ENCODE measurements at regions not wholly inside any gene's neighbourhood (a gene's known extent, or its start where the extent isn't known, plus 50 kb on each side); places are given as distances from the start of the nearest gene placed in this dataset.
"Not testable (repeated sequence)": the region's sequence is repeated elsewhere in the genome, so short reads cannot be mapped to it uniquely, and the experiment has no call there.

DNA sequence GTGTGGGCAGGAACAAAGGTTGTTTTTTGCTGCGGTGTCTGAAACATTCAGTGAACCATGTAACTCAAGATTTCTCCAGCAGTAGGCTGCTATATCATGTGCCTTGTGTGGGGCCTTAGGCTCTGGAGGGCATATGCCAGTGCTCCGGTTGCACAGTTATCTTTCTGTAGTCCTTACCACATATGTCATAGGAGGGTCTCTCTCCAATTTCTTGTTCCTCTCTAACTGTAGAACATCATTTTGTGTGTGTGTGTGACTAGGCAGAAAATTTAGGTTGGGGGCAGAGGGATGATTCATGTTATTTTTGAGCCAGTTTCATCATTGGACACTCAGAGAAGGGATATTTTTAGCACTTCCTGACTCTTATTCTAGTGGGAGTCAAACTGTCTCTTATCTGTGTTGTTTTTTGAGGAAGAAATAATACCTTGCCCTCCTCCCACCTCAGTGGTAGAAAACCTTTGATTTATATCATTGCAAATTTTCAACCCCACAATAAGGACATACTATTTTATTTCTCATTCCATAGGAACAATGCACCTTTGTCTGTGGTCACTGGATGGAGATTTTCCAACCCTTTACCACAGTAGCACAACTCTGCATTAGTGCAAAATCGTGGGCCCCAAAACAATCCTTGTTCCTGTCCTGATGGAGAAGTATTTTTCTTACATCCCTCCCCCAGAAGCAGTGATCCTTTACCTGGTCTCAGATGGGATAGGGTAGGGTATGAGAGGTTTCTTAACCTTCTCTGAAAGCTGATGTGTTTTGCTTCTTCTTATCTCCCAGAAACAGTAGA is 113.9 kb downstream of the CCDC74A start:
- Histone ChIP-seq H3K36me3 (ENCODE audit: control insufficient read depth, insufficient read depth, low read length) (no peaks in the 10 kb centered on the region), H3K27me3 (ENCODE audit: control insufficient read depth, insufficient read depth, low read length) (no peaks in the 10 kb centered on the region), H3K9me3 (ENCODE audit: control insufficient read depth, insufficient read depth, low read length) (no peaks in the 10 kb centered on the region), H3K4me1 (ENCODE audit: control insufficient read depth, insufficient read depth, low read length) (no peaks in the 10 kb centered on the region), H3K9ac (ENCODE audit: low read depth, low read length) (no peak overlapping the region), H3K27ac (ENCODE audit: low read depth, low read length) (no peak overlapping the region), H3K4me3 (ENCODE audit: low read depth, low read length) (no peak overlapping the region)

- H3K9me3 ChIP-seq (ENCODE audit: control insufficient read depth, insufficient read depth, low read length); H3K27me3 ChIP-seq (ENCODE audit: control insufficient read depth, insufficient read depth, low read length); H3K4me1 ChIP-seq (ENCODE audit: control insufficient read depth, insufficient read depth, low read length); H3K27ac ChIP-seq (ENCODE audit: low read depth, low read length); H3K36me3 ChIP-seq (ENCODE audit: control insufficient read depth, insufficient read depth, low read length); H3K9ac ChIP-seq (ENCODE audit: low read depth, low read length); H3K4me3 ChIP-seq (ENCODE audit: low read depth, low read length): not testable (repeated sequence)
Observed at GRCh38 chr2:131643180-131643579, 115.5 kb downstream of the CCDC74A start.

- H3K4me3 ChIP-seq (ENCODE audit: low read depth, low read length): no peak overlapping the region
- H3K27ac ChIP-seq (ENCODE audit: low read depth, low read length): no peak overlapping the region
- H3K27me3 ChIP-seq (ENCODE audit: control insufficient read depth, insufficient read depth, low read length): no peaks in the 10 kb centered on the region
- no peaks in the 10 kb centered on the region for H3K36me3 ChIP-seq (ENCODE audit: control insufficient read depth, insufficient read depth, low read length)
- H3K9ac ChIP-seq (ENCODE audit: low read depth, low read length): no peak overlapping the region
- H3K9me3 ChIP-seq (ENCODE audit: control insufficient read depth, insufficient read depth, low read length): no peaks in the 10 kb centered on the region
- H3K4me1 ChIP-seq (ENCODE audit: control insufficient read depth, insufficient read depth, low read length): no peaks in the 10 kb centered on the region
Observed at GRCh38 chr2:131645177-131645765, 117.6 kb downstream of the CCDC74A start.

- not testable (repeated sequence) for H3K4me3 ChIP-seq (ENCODE audit: low read depth, low read length); H3K9me3 ChIP-seq (ENCODE audit: control insufficient read depth, insufficient read depth, low read length); H3K4me1 ChIP-seq (ENCODE audit: control insufficient read depth, insufficient read depth, low read length); H3K9ac ChIP-seq (ENCODE audit: low read depth, low read length); H3K27me3 ChIP-seq (ENCODE audit: control insufficient read depth, insufficient read depth, low read length); H3K27ac ChIP-seq (ENCODE audit: low read depth, low read length); H3K36me3 ChIP-seq (ENCODE audit: control insufficient read depth, insufficient read depth, low read length)
Observed at GRCh38 chr2:131646220-131646619, 118.5 kb downstream of the CCDC74A start.

DNA sequence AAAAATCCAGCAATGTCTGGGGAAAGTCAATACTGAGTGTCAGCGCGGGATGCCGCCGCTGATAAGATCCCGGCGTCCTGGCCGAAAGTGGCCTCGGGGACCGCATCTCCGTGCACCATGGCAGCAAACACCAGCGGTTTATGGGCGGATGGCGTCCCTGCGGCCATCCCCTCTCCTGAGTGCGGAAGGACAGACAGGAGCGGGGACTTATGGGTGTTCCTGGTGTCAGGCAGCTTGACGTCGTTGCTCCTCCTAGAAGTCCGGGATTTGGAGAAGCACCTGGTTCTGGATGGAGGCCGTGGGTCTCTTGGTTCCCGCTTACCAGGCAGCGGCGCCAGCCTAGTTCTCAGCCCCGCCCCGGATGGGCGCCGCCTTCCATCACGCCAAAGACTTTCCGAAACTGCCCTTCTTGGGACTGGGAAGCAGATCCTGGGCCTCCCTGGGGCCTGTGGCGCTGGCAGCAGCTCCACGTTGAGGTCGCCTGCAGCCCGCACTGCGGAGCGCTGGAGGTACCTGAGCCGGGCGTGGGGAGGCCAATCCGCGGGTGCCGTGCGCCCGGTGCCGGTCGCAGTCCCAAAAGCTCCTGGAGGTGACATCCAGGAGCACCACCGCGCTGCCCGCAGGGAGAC is 119.1 kb downstream of the CCDC74A start:
- H3K36me3 ChIP-seq (ENCODE audit: control insufficient read depth, insufficient read depth, low read length): no peaks in the 10 kb centered on the region
- H3K27me3 ChIP-seq (ENCODE audit: control insufficient read depth, insufficient read depth, low read length): no peaks in the 10 kb centered on the region
- no peak overlapping the region for H3K9ac ChIP-seq (ENCODE audit: low read depth, low read length)
- H3K4me3 ChIP-seq (ENCODE audit: low read depth, low read length): no peak overlapping the region
- H3K9me3 ChIP-seq (ENCODE audit: control insufficient read depth, insufficient read depth, low read length): no peaks in the 10 kb centered on the region
- H3K27ac ChIP-seq (ENCODE audit: low read depth, low read length): no peak overlapping the region
- H3K4me1 ChIP-seq (ENCODE audit: control insufficient read depth, insufficient read depth, low read length): no peaks in the 10 kb centered on the region

DNA sequence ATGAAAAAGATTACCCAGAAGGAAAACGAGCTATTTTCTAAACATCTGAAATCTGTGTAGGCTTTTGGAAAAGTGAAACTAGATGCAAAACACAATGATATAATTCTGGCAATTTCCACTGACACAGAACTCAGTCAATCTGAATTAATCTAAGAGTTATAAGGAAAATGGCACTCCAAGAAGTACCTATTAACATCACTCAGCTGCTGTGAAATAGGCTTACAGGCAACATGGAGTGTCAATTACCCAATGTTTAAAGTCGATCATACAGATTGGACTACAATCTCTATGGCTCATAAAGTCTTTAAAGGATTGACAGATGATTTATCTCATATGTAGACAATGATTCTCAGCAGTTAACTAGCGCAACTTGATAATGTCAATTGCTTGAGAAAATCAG is 120.9 kb downstream of the CCDC74A start:
- not testable (repeated sequence) for H3K9me3 ChIP-seq (ENCODE audit: control insufficient read depth, insufficient read depth, low read length); H3K36me3 ChIP-seq (ENCODE audit: control insufficient read depth, insufficient read depth, low read length); H3K27me3 ChIP-seq (ENCODE audit: control insufficient read depth, insufficient read depth, low read length); H3K4me1 ChIP-seq (ENCODE audit: control insufficient read depth, insufficient read depth, low read length); H3K4me3 ChIP-seq (ENCODE audit: low read depth, low read length); H3K27ac ChIP-seq (ENCODE audit: low read depth, low read length); H3K9ac ChIP-seq (ENCODE audit: low read depth, low read length)

DNA sequence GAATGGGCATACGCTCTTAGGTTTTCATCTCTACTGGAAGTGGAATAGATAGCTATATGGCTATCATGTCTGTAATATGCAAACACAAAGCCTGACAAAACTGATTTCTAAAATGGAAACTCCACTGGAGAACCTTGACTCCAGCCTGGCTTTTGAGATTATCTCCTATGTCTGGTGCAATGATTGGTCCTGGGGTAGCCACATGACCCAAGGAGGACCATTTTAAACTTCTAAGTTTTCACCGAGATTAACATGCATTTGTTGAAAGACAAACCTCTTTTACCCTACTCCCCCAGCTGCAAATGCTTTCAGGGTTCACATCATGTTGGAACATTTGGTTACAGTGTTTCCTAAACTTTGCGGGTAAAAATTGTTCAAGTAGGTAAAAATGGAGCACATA is 124.6 kb downstream of the CCDC74A start:
- H3K36me3 ChIP-seq (ENCODE audit: control insufficient read depth, insufficient read depth, low read length); H3K4me1 ChIP-seq (ENCODE audit: control insufficient read depth, insufficient read depth, low read length); H3K9me3 ChIP-seq (ENCODE audit: control insufficient read depth, insufficient read depth, low read length); H3K4me3 ChIP-seq (ENCODE audit: low read depth, low read length); H3K9ac ChIP-seq (ENCODE audit: low read depth, low read length); H3K27me3 ChIP-seq (ENCODE audit: control insufficient read depth, insufficient read depth, low read length); H3K27ac ChIP-seq (ENCODE audit: low read depth, low read length): not testable (repeated sequence)

DNA sequence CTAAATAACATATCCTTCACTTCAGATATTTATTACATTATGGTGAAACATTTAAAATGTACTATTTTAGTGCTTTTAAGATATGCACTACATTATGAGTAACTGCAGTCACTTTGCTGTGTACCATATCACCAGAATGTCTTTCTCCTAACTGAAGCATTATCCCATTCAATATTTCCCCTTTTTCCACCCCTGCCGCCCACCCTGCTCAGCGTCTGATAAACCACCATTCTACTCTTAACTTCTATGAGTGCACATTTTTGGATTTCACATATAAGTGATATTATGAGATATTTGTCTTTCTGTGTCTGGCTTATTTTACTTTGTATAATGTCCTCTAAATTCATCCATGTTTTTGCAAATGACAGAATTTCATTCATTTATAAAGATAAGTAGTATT is 126.4 kb downstream of the CCDC74A start:
- H3K9ac ChIP-seq (ENCODE audit: low read depth, low read length); H3K36me3 ChIP-seq (ENCODE audit: control insufficient read depth, insufficient read depth, low read length); H3K27ac ChIP-seq (ENCODE audit: low read depth, low read length); H3K9me3 ChIP-seq (ENCODE audit: control insufficient read depth, insufficient read depth, low read length); H3K4me3 ChIP-seq (ENCODE audit: low read depth, low read length); H3K27me3 ChIP-seq (ENCODE audit: control insufficient read depth, insufficient read depth, low read length); H3K4me1 ChIP-seq (ENCODE audit: control insufficient read depth, insufficient read depth, low read length): not testable (repeated sequence)

DNA sequence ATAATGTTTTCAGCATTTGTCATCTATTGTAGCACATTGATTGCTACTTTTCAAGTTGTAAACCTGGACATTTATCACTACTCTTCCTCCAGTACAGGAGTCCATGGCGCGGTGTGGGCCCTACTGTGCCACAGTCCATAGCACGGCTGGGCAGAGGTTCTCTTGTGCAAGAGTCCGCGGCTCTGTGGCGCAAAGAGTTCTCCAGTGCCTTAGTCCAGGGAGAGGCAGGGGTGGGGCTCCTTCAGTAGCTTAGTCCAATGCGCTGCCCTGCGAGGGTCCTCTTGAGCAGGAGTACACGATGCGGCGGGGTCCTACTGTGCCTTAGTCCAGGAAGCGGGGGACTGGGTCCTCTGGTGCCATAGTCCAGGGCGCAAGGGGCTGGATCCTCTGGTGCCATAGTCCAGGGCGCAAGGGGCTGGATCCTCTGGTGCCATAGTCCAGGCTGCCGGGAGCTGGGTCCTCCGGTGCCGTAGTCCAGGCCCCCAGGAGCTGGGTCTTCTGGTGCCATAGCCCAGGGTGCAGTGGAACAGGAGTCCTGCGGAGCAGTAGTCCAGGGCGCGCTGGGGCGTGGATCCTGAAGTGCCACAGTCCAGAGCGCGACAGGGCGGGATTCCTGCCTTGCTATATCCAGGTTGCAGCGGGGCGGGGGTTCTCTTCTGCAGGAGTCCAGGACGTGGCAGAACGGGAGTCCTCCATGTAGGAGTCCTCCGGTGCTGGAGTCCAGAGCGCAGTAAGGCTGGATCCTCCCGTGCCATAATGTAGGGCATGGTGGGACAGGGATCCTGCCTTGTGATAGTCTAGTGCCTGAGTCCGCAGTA is 129.3 kb downstream of the CCDC74A start:
- H3K4me1 ChIP-seq (ENCODE audit: control insufficient read depth, insufficient read depth, low read length): no peaks in the 10 kb centered on the region
- H3K27me3 ChIP-seq (ENCODE audit: control insufficient read depth, insufficient read depth, low read length): no peaks in the 10 kb centered on the region
- H3K27ac ChIP-seq (ENCODE audit: low read depth, low read length): no peak overlapping the region
- no peaks in the 10 kb centered on the region for H3K36me3 ChIP-seq (ENCODE audit: control insufficient read depth, insufficient read depth, low read length)
- no peak overlapping the region for H3K4me3 ChIP-seq (ENCODE audit: low read depth, low read length)
- no peak overlapping the region for H3K9ac ChIP-seq (ENCODE audit: low read depth, low read length)
- H3K9me3 ChIP-seq (ENCODE audit: control insufficient read depth, insufficient read depth, low read length): no peaks in the 10 kb centered on the region; the same call in 1 of the 2 replicates

- Histone ChIP-seq H3K27me3 (ENCODE audit: control insufficient read depth, insufficient read depth, low read length) (no peaks in the 10 kb centered on the region), H3K4me3 (ENCODE audit: low read depth, low read length) (no peak overlapping the region), H3K9ac (ENCODE audit: low read depth, low read length) (no peak overlapping the region), H3K4me1 (ENCODE audit: control insufficient read depth, insufficient read depth, low read length) (no peaks in the 10 kb centered on the region), H3K36me3 (ENCODE audit: control insufficient read depth, insufficient read depth, low read length) (no peaks in the 10 kb centered on the region), H3K9me3 (ENCODE audit: control insufficient read depth, insufficient read depth, low read length) (no peaks in the 10 kb centered on the region; the same call in 1 of the 2 replicates), H3K27ac (ENCODE audit: low read depth, low read length) (no peak overlapping the region)
Observed at GRCh38 chr2:131657895-131658768, 130.4 kb downstream of the CCDC74A start.

Data from HUES48 (cell line).